Stimulated activated CD4-positive, alpha-beta T cell treated with anti-CD3 and anti-CD28 coated beads, Interleukin-12 subunit alpha, Interleukin-12 subunit beta, amount 100 ng/mL, for 48 hours (primary cell): ENCODE measurements at regions not wholly inside any gene's neighbourhood (a gene's known extent, or its start where the extent isn't known, plus 50 kb on each side); places are given as distances from the start of the nearest gene placed in this dataset.
A peak's percentile ranks its signal among the peaks of the same experiment; 100 is the strongest.

Experiments
- DNase-seq, 3 donors: peaks; one replicate each; pipeline ENCODE4 v3.0.0-alpha.2; 2020; ENCODE audit warnings: low read depth in 2 of 3, low spot score in 1 of 3

- DNase-seq, result no peak
These were observed 564.3 kb downstream of the USP25 start for GRCh38 chr21:16294128-16294527.

DNA sequence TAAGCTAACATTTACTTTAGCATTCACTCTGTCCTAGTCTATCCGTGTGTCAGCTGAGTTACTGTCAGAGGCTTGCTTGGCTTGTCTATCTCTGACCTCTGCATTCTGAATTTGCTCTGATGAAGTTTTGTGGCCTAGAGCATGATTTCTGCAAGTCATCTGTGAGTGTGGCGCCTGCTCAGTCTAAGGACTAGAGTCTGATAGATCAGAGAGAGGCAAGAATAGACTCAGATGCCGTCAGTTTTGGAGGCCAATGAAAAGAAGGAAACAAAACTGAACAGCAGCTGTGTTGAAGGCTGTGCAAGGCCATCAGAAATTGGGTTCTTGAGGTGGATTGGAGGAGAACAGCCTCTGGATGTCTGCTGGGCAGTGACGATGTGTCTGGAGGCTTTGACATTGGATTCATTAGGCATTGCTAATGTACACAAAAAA is 573.1 kb downstream of the USP25 start:
- DNase-seq, result no peak

DNA sequence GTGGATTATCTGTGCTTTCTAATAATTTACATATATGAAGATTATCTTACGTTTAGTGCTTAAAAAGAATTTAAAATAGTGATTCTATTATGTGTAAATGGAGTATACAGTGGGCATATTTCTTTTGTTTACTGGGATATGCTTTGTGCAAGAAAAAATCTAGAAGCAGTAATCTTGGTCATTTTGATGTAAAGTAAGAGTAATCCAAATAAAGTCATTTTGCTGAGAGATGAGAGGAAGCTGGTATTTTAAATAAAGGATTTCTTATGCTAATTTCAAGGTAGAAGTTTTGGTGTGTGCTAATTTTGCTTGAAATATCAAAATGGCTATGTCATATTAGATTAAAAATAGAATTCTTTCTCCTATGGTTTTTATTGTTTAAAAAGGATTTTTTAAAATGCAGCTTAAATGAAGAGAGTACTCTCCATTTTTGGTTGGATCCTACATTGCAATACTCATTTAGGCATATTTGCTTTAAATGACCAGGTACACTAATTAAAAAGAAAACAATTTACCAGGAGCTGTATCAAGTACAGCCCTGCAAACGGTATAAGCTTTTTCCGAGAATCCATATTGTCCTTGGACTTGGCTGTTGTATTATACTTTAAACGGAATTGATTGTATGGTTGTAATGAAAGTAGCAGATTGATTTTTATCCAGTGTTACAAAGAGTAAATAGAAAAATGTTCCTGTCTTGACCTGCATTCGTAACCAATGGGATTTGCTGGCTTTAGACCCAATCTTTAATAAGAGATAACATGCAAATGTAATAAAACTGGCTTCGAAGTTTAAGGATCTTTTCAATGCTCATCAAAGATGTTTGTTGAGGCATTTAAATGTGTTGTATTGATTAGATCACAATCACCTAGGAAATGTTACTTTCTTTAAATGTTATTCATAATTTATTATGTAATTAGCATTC is 574.7 kb downstream of the USP25 start:
- DNase-seq, result no peak

DNA sequence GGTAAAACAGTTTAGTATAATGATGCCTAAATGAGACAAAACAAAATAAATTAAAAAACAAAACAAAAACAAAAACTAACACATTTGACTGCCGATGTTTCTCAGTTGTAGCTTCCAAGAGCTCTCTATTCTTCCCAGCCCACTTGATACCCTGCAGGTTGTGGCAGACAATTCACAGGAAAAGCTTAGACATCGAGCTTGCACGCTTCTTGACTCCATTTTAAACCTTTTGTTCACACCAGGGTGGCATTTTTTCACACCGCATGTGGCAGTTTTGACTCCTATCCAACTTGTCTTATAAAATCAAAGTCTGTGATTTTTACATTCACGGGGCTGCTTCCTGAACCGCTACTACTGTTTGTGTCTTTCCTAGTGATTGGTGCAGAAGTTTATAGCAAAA is 575.9 kb downstream of the USP25 start:
- DNase-seq, result no peak

DNA sequence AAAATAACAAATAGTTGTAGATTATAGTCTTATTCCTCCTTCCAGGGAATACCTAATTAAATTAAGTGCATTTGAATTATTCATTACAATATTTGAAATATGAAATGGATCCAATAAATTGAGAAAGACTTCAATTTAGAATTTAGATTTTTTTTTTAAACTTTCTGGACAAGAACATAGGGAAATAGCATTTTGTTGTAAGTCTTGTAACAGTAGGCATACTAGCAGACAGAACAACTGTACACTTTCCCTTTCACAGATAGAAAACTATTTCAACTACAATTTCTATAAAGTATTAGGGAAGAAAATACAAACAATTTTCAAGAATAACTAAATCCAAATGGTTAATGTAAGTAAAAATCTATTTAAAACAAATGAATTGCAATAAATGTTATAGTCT is 577.5 kb downstream of the USP25 start:
- DNase-seq, result no peak

- no peak for DNase-seq
These were observed 578.5 kb downstream of the USP25 start for GRCh38 chr21:16308269-16308668.

- DNase-seq, result no peak
These were observed 579.6 kb downstream of the USP25 start for GRCh38 chr21:16309250-16309971.

DNA sequence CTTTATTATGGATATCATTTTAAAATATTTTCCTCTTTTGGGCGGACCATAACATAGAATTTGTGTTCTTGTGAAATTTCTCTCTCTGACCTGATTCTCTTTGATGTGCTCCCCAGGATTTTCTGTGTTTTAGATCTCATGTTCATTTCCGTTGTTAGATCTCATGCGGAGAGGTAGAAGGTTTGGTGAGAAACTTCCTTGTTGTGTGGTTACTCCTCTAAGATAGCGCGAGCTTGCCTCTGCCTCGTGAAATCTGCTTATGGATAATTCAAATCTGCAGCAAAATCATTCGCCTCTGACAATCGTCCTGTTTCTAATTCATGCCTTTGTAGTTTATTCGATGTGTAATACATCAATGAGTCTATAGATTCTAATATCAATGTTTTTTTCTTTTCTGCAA is 580.4 kb downstream of the USP25 start:
- no peak for DNase-seq

DNA sequence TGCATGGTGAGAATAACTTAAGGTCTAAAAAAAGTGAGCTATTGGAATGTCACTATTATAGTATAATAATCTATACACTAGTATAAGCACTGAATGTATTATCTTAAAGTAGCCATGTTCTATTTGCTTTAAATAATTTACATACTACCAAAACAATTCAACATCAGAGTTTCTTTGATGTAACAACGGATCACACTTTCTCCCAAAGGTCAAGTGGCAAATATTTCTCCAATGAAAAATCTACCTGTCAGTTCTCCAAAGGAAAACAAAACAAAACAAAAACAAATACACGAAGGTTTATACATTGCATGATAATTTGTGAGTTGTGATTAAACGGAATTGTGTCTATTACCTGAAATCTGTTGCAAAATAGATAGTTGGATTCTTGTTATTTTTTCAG is 581.4 kb downstream of the USP25 start:
- DNase-seq, result no peak

GRCh38 chr21:16312321-16312720 is 582.5 kb downstream of the USP25 start:
- DNase-seq, result no peak

DNA sequence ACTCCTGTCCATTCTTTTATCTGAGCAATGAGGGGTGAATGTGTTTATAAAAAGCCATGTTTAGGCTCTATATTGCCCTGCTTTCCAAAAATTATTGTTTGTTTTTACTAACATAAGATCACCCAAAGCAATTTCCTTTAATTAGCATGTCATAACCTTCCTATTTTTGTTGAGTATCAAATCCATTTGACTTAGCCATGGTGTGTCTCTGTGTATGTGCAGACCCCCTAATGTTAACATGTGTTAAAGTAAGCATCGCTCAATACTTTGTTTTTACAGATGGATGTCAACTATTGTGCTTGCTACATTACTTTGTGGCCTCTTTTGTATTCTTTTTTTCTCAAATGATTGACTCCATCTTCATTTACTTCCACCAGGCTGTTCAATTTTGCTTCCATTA is 585.4 kb downstream of the USP25 start:
- no peak for DNase-seq

DNA sequence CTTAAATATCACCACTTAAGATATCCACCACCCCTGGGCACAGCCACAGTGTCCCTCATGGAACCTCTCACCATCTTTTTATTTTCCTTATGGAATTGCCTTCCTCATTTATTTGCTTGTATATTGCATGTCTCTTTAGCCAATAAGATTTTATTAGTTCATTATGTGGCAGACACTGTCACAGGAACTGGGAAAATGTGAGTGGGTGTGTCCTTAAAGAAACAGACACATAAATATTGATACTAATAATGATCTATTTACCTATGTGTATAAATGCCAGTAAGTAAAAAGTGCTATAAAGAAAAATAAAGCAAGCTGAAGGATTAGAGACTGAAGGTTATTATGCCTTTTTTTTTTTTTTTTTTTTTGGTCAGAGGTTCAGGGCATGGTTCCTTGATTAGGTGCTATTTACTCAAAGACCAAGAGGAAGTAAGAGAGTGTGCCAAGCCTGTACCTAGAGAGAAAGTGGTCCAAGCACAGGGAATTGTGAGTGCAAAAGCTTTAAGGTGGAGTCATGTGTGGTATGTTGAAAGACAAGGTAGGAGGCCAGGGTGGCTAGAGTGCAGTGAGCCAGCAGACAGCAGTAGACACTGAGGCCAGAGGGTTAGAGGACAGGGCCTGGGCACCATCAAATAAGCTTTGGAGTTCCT is 589.0 kb downstream of the USP25 start:
- no peak for DNase-seq

- DNase-seq, result no peak
These were observed 590.3 kb downstream of the USP25 start for GRCh38 chr21:16320110-16320509.

GRCh38 chr21:16322454-16322853 is 592.7 kb downstream of the USP25 start:
- DNase-seq, result no peak

DNA sequence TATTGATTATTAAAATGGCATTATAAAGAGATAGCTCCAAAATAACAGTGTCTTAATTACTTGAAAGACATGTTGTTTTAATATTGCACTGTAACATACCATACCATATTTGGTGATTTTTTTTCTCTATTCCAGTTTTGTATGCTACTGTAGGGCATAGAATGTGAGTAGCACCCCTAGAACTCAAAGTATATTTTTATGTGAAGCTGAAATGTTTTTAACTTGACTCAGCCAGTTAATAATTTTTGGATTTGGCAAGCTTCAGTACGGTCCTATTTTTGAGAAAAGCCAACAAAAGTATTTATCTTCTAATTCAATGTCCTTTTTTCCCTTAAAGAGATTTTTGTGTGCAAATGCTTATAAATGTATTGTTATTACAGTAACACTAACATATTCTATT is 593.8 kb downstream of the USP25 start:
- DNase-seq, result no peak

DNA sequence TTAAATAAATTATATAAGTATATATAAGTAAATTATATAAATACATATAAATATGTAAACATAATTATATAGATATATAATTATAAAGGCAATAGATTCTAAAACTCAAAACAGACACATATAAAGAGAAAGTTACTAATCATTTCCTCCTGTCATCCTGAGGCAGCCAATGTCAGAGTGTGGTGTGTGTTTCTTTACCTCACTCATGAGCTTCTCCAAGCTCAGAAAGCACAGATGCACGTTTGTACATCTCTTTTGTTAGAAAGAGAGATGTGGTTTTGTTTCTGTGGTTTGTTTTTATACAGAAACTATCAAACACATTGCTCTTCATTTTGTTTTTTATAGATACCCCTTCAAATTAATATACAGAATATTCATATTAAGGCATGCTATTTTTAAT is 594.8 kb downstream of the USP25 start:
- DNase-seq, result no peak

DNA sequence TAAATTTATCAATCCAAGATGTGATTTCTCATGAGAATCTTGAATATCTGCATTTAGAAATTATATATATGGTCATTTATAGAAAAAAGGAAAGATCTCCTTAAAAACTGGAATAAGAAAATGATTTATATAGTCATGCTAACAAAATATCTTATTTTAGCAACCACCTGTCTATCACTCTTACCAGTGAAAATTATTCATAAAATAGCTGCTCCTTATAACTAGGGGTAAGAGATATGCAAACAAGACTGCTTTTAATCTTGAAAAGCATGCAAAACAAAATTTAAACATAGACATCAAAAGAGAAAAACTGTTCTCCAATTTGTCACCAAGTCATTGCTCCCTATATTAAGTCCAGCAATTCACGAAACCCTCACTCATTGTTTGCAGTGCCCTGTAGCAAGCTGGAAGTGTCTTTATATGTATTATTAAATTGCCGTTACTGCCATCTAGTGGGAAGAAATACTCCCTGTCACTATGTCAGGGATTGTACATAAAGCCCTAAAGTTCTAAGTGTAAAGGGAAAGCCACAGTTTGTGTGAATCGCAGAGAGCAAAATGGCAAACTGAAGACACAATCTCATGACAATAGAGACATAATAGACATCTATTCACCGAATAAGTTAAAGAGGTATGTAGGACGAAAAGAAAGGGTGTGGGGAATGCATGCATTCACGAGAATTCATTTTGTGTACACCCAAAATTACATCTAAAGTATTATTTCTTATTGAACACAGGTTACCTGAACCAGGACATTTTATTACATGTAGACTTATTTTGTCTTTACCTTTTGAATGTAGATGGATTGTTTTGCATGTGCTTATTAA is 600.5 kb downstream of the USP25 start:
- DNase-seq, result peak in 1 of 3 donors; percentile 12

DNA sequence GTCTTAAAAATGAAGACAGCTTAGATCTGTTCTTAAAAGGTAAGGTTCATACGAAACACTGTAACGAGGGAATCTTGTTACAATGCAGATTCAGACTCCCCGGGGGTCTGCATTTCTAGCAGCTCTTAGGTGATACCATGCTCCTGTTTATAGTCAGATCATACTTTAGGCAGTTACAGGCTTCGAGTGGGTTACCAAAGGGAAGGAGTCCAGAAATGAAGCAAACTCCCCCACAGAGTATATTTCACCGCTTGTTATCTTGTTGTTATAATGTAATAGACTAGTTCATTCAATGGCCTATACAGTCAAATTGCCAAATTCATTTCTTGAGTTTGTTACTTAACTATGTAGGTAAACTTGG is 601.1 kb downstream of the USP25 start:
- DNase-seq, result no peak

- DNase-seq, result no peak
These were observed 607.5 kb downstream of the USP25 start for GRCh38 chr21:16337266-16337665.

DNA sequence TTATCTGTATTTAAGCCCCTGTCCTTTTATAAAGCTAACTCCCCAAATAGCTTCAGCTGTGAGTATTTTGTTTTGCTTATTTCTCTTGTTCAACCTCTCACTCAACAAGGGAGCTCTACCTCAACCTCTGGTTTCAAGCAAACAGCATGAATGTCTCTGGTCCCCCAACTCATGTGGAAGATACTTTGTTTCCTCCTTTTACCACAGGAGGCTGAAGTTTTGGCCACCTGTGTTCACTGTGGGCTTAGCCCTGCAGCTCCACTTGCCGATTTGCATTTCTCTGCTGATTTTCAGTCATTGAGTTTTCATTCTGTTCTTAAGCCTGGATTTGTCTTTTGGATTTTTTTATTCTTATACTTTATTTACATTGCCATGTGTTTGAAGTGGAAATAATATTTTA is 613.1 kb downstream of the USP25 start:
- no peak for DNase-seq

DNA sequence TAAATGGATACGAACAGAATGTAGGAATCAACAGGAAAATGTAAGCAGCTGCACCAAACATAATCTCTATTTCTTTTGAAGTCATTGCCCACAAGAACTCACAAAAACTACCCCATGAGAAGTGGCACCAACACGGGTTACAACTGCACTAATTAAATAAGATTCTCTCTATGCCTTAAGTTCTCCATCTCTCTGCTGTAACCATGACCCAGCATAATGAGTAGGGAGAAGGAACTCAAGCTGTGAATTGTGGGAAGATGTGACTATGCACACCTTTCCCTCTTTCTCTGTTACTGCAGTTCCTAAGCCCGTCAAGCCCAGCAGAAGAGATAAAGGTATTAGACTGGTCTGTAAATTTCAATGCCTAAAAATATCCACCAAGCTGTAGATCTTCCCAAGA is 614.0 kb downstream of the USP25 start:
- DNase-seq, result no peak
